ENCODE measurements at regions not wholly inside any gene's neighbourhood (a gene's known extent, or its start where the extent isn't known, plus 50 kb on each side); places are given as distances from the start of the nearest gene placed in this dataset.
"Not testable (repeated sequence)": the region's sequence is repeated elsewhere in the genome, so short reads cannot be mapped to it uniquely, and the experiment has no call there.

GRCh38 chr14:106087837-106088236 lies 561.5 kb downstream of the TMEM121 start:
- no peak overlapping the region for H3K27ac Mint-ChIP-seq (ENCODE audit: unreplicated experiment)

GRCh38 chr14:106088860-106089259 lies 562.5 kb downstream of the TMEM121 start:
- H3K4me1 Mint-ChIP-seq (ENCODE audit: unreplicated experiment); H3K9me3 Mint-ChIP-seq (ENCODE audit: unreplicated experiment); H3K4me3 Mint-ChIP-seq (ENCODE audit: unreplicated experiment); H3K36me3 Mint-ChIP-seq (ENCODE audit: unreplicated experiment); H3K27ac Mint-ChIP-seq (ENCODE audit: unreplicated experiment); H3K27me3 Mint-ChIP-seq (ENCODE audit: unreplicated experiment); DNase-seq (ENCODE audit: extremely low spot score, unreplicated experiment): not testable (repeated sequence)

More at GRCh38 chr14:106087837-106088236, 561.5 kb downstream of the TMEM121 start:
- H3K9me3 Mint-ChIP-seq (ENCODE audit: unreplicated experiment): peaks cover 2% of the 10 kb centered on the region
- DNase-seq (ENCODE audit: extremely low spot score, unreplicated experiment): no peak
- no peak overlapping the region for H3K4me3 Mint-ChIP-seq (ENCODE audit: unreplicated experiment)
- no peaks in the 10 kb centered on the region for H3K4me1 Mint-ChIP-seq (ENCODE audit: unreplicated experiment)
- no peaks in the 10 kb centered on the region for H3K27me3 Mint-ChIP-seq (ENCODE audit: unreplicated experiment)
- TF ChIP-seq, protein P1, sequence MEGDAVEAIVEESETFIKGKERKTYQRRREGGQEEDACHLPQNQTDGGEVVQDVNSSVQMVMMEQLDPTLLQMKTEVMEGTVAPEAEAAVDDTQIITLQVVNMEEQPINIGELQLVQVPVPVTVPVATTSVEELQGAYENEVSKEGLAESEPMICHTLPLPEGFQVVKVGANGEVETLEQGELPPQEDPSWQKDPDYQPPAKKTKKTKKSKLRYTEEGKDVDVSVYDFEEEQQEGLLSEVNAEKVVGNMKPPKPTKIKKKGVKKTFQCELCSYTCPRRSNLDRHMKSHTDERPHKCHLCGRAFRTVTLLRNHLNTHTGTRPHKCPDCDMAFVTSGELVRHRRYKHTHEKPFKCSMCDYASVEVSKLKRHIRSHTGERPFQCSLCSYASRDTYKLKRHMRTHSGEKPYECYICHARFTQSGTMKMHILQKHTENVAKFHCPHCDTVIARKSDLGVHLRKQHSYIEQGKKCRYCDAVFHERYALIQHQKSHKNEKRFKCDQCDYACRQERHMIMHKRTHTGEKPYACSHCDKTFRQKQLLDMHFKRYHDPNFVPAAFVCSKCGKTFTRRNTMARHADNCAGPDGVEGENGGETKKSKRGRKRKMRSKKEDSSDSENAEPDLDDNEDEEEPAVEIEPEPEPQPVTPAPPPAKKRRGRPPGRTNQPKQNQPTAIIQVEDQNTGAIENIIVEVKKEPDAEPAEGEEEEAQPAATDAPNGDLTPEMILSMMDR (IDR thresholded peaks at IDR 0.05): no peak
- no peaks in the 10 kb centered on the region for H3K36me3 Mint-ChIP-seq (ENCODE audit: unreplicated experiment)

GRCh38 chr14:106094654-106095189 lies 568.3 kb downstream of the TMEM121 start:
- H3K27me3 Mint-ChIP-seq (ENCODE audit: unreplicated experiment): no peaks in the 10 kb centered on the region
- H3K4me1 Mint-ChIP-seq (ENCODE audit: unreplicated experiment): no peaks in the 10 kb centered on the region
- no peak for DNase-seq (ENCODE audit: extremely low spot score, unreplicated experiment)

GRCh38 chr14:106107703-106108102 lies 581.3 kb downstream of the TMEM121 start:
- no peaks in the 10 kb centered on the region for H3K4me1 Mint-ChIP-seq (ENCODE audit: unreplicated experiment)
- no peak overlapping the region for H3K4me3 Mint-ChIP-seq (ENCODE audit: unreplicated experiment)
- H3K9me3 Mint-ChIP-seq (ENCODE audit: unreplicated experiment): peaks cover 3% of the 10 kb centered on the region
- no peaks in the 10 kb centered on the region for H3K36me3 Mint-ChIP-seq (ENCODE audit: unreplicated experiment)
- no peaks in the 10 kb centered on the region for H3K27me3 Mint-ChIP-seq (ENCODE audit: unreplicated experiment)
- no peak overlapping the region for H3K27ac Mint-ChIP-seq (ENCODE audit: unreplicated experiment)
- DNase-seq (ENCODE audit: extremely low spot score, unreplicated experiment): no peak
- TF ChIP-seq, protein P1 (IDR thresholded peaks at IDR 0.05): no peak

More at GRCh38 chr14:106094654-106095189, 568.3 kb downstream of the TMEM121 start:
- TF ChIP-seq, protein P1 (IDR thresholded peaks at IDR 0.05): no peak
- Mint-ChIP-seq H3K27ac (ENCODE audit: unreplicated experiment) (no peak overlapping the region), H3K4me3 (ENCODE audit: unreplicated experiment) (no peak overlapping the region), H3K36me3 (ENCODE audit: unreplicated experiment) (no peaks in the 10 kb centered on the region), H3K9me3 (ENCODE audit: unreplicated experiment) (peaks cover 2% of the 10 kb centered on the region)

DNA sequence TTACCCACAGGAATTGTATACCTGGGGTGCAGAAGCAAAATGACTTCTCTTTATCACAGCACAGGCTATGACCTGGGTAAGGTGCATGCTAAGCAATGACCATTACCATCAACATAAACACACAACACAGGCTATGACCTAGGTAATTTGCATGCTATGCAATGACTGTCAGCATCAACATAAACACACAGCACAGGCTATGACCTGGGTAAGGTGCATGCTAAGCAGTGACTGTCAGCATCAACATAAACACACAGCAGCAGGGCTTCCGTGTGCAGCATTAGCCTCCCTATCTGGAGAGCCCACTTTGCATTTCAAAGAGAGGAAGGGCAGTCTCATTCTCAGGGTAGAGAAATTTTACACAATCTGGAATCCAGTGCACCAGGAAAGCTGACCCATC lies 583.0 kb downstream of the TMEM121 start:
- TF ChIP-seq, protein P1 (IDR thresholded peaks at IDR 0.05): no peak
- no peaks in the 10 kb centered on the region for H3K27me3 Mint-ChIP-seq (ENCODE audit: unreplicated experiment)
- H3K36me3 Mint-ChIP-seq (ENCODE audit: unreplicated experiment): no peaks in the 10 kb centered on the region
- H3K4me1 Mint-ChIP-seq (ENCODE audit: unreplicated experiment): no peaks in the 10 kb centered on the region
- no peak overlapping the region for H3K27ac Mint-ChIP-seq (ENCODE audit: unreplicated experiment)
- no peak overlapping the region for H3K4me3 Mint-ChIP-seq (ENCODE audit: unreplicated experiment)
- H3K9me3 Mint-ChIP-seq (ENCODE audit: unreplicated experiment): no peaks in the 10 kb centered on the region
- no peak for DNase-seq (ENCODE audit: extremely low spot score, unreplicated experiment)

GRCh38 chr14:106115401-106115800 lies 589.0 kb downstream of the TMEM121 start:
- no peaks in the 10 kb centered on the region for H3K36me3 Mint-ChIP-seq (ENCODE audit: unreplicated experiment)
- H3K4me3 Mint-ChIP-seq (ENCODE audit: unreplicated experiment): no peak overlapping the region
- no peaks in the 10 kb centered on the region for H3K27me3 Mint-ChIP-seq (ENCODE audit: unreplicated experiment)
- no peak overlapping the region for H3K27ac Mint-ChIP-seq (ENCODE audit: unreplicated experiment)
- TF ChIP-seq, protein P1 (IDR thresholded peaks at IDR 0.05): no peak
- H3K4me1 Mint-ChIP-seq (ENCODE audit: unreplicated experiment): no peaks in the 10 kb centered on the region
- H3K9me3 Mint-ChIP-seq (ENCODE audit: unreplicated experiment): peaks cover 21% of the 10 kb centered on the region
- DNase-seq (ENCODE audit: extremely low spot score, unreplicated experiment): no peak

DNA sequence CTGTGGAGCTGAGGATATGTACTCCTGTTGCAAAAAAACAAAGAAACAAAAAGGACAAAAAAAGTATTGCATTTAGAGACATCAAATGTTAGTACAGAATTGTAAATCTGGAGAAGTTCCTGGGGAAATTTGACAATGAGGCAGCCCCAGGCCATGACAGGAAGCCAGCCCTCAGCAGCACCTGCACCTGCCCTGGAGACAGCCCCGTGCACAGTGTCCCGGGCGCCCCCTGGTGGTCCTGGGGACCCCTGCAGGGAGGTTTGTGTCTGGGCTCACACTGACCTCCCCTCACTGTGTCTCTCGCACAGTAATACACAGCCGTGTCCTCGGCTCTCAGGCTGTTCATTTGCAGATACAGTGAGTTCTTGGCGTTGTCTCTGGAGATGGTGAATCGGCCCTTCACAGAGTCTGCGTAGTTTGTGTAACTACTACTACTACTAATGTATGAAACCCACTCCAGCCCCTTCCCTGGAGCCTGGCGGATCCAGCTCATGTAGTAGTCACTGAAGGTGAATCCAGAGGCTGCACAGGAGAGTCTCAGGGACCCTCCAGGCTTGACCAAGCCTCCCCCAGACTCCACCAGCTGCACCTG lies 590.1 kb downstream of the TMEM121 start:
- H3K27ac Mint-ChIP-seq (ENCODE audit: unreplicated experiment); H3K27me3 Mint-ChIP-seq (ENCODE audit: unreplicated experiment); H3K4me1 Mint-ChIP-seq (ENCODE audit: unreplicated experiment); DNase-seq (ENCODE audit: extremely low spot score, unreplicated experiment); H3K4me3 Mint-ChIP-seq (ENCODE audit: unreplicated experiment); H3K36me3 Mint-ChIP-seq (ENCODE audit: unreplicated experiment): not testable (repeated sequence)
- peaks cover 29% of the 10 kb centered on the region for H3K9me3 Mint-ChIP-seq (ENCODE audit: unreplicated experiment)

Measured in osteocyte (in vitro differentiated cells).